Omental fat pad (tissue), 3 donors: ENCODE measurements at regions not wholly inside any gene's neighbourhood (a gene's known extent, or its start where the extent isn't known, plus 50 kb on each side); places are given as distances from the start of the nearest gene placed in this dataset.
"Not testable (repeated sequence)": the region's sequence is repeated elsewhere in the genome, so short reads cannot be mapped to it uniquely, and the experiment has no call there.

ENCODE experiments used
- ATAC-seq: fragments of 150-250 bp; one replicate; pipeline ENCODE4 v1.9.1; 2016; ENCODE audit warnings: mild to moderate bottlenecking, moderate library complexity; ENCODE audit not compliant: low FRiP score
- DNase-seq: peaks from one replicate; pipeline ENCODE4 v3.0.0-alpha.2; 2019; ENCODE audit warnings: low spot score
- TF ChIP-seq, protein P1 (sequence below), 3 donors: fragments of 450-650 bp; IDR thresholded peaks; one replicate each; pipeline ENCODE4 v1.5.1; 2016 to 2017; ENCODE audit warnings: antibody characterized with exemption in 3 of 3, mild to moderate bottlenecking in 3 of 3, moderate library complexity in 2 of 3

DNA sequence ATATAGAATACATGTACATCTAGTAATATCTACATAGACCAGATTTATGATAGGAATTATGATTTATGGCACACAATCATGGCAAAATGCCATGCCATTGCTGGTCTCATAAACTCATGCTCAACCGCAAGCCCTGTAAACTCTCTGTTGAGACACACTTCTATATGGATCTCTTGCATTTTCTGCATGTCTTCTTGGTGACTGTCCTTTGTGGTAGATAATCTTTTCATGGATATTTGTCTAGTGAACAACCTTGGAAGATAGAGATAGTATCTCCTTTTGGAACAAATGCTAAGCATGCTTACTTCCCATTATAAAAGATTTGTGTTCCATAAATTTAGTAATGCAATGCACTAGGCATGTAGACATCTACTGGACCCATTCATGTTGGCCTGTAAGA is 328.0 kb downstream of the NAF1 start:
- ATAC-seq (no peak), DNase-seq (no peak)
- TF ChIP-seq, protein P1, sequence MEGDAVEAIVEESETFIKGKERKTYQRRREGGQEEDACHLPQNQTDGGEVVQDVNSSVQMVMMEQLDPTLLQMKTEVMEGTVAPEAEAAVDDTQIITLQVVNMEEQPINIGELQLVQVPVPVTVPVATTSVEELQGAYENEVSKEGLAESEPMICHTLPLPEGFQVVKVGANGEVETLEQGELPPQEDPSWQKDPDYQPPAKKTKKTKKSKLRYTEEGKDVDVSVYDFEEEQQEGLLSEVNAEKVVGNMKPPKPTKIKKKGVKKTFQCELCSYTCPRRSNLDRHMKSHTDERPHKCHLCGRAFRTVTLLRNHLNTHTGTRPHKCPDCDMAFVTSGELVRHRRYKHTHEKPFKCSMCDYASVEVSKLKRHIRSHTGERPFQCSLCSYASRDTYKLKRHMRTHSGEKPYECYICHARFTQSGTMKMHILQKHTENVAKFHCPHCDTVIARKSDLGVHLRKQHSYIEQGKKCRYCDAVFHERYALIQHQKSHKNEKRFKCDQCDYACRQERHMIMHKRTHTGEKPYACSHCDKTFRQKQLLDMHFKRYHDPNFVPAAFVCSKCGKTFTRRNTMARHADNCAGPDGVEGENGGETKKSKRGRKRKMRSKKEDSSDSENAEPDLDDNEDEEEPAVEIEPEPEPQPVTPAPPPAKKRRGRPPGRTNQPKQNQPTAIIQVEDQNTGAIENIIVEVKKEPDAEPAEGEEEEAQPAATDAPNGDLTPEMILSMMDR (IDR thresholded peaks at IDR 0.05): no peak

DNA sequence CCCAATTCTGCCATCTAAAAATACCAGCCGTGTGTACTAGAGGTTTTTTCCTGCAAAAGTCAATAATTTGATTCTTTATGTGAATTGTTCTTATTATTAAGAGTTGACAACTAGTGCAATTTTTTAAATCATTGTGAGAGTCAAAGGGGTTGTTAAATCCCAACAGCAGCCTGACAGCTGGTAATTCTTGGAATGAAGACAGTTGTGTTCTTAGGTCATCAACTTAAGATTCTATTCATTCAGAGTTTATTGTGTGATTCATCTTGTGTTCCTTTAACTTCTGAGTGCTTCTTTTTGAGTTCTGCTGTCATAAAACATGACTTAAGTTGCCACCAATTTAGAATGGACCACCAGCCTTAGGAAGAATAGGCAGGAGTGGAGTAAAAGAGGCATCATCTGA is 329.0 kb downstream of the NAF1 start:
- DNase-seq (no peak), ATAC-seq (no peak)
- TF ChIP-seq, protein P1 (IDR thresholded peaks at IDR 0.05): no peak

DNA sequence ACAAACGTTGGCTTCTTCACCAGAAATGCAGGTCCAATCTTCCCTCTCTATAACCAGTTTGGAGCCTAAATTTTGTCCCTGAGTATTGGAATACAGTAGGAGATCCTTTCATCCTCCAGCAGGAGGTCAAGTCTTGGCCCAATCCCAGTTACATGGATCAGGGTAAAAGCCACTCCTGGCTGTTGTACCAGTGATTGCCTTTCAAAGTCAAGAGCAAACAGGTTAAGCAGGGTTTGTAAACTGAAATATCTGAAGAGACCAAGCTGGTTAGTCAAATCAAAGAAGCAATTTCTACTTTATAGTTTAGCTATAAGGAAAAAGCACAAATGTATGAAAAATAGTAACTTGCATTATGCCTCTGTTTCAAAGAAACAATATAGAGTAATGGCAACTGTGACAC is 329.4 kb downstream of the NAF1 start:
- TF ChIP-seq, protein P1 (IDR thresholded peaks at IDR 0.05): no peak
- ATAC-seq (no peak), DNase-seq (no peak)

DNA sequence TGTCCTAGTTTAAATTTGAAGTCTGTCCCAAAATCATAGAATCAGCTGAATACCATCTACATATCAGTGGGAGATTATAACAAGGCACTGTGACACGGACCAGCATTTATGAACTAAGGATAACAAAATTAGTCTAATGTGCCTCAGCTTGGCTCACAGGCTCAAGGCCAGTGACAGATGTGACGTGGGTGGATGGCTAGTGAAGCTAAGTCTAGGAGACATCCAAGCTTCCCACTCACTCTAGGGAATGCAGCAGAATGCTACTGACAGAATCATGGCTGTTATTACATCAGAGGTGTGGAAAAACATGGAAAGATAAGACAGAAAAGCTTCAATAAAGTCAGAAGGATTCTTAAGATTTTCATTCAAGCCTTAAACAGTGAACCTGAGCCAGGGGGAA is 329.9 kb downstream of the NAF1 start:
- ATAC-seq (no peak), DNase-seq (no peak)
- TF ChIP-seq, protein P1 (IDR thresholded peaks at IDR 0.05): no peak

DNA sequence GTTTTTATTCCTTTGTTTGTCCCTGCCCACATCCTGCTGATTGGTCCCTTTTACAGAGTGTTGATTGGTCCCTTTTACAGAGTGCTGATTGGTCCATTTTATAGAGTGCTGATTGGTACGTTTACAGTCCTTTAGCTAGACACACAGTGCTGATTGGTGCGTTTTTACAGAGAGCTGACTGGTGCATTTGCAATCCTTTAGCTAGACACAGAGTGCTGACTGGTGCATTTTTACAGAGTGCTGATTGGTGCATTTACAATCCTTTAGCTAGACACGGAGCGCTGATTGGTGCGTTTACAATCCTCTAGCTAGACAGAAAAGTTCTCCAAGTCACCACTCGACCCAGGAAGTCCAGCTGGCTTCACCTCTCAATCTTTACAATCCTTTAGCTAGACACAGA is 330.4 kb downstream of the NAF1 start:
- not testable (repeated sequence) for ATAC-seq, DNase-seq

DNA sequence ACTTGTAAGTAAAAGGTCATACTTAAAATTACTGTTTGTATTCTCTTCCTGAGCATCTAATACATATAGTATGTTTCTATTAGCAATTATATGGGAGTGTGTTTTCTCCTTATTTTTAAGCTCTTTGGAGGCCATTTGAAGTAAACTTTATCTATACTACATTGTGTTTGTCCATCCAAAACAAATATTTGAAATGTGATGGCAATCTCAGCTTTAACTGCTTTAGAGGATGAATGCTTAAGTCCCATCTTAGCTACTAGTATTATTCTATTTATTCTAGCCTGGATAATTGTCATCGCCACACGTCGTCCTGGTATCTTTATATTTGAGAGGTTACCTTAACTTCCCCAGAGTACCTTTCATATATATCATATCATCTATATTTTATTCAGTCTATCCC is 335.8 kb downstream of the NAF1 start:
- TF ChIP-seq, protein P1 (IDR thresholded peaks at IDR 0.05): no peak
- ATAC-seq (no peak), DNase-seq (no peak)

DNA sequence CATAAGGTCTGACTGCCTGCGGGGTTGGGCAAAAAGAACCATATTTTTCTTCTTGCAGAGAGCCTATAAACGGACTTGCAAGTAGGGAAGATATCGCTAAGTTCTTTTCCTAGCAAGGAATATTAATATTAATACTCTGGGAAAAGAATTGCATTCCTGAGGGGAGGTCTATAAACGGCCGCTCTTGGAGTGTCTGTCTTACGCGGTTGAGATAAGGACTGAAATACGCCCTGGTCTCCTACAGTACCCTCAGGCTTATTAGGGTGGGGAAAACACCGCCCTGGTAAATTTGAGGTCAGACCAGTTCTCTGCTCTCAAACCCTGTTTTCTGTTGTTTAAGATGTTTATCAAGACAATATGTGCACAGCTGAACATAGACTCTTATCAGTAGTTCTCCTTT is 349.3 kb downstream of the NAF1 start:
- DNase-seq, ATAC-seq: not testable (repeated sequence)

DNA sequence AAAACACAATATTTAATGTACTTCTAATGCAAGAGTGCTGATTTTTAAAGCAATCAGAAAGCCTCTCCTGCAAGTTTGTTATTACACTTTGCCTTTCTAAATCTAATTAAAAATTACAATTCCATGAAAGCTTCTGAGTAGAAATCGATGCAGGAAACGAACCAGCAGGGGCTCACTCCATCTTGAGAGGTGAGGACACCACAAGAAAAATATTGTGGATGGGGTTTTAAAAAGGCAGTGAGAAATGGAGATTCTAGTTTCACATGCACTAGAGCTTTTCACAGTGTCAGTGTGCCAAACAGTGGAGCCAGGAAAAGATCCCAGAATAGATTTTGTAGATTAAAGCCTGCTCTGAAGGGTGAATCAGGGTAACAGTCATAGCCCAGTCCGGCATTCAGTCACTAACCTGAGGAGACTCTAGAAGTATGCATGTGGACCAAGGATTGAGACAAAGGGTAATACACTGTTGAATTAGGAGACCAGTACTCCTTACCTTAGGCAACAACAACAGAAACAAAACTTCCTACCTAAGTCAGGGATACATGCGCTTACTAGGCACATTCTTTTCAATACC is 362.3 kb downstream of the NAF1 start:
- TF ChIP-seq, protein P1 (IDR thresholded peaks at IDR 0.05): no peak
- ATAC-seq: no peak

More for the DNA sequence above, 362.3 kb downstream of the NAF1 start:
- DNase-seq: no peak
